Activated CD8-positive, alpha-beta memory T cell treated with anti-CD3 and anti-CD28 coated beads for 4 hours (primary cell): ENCODE measurements at regions not wholly inside any gene's neighbourhood (a gene's known extent, or its start where the extent isn't known, plus 50 kb on each side); places are given as distances from the start of the nearest gene placed in this dataset.

ENCODE experiments used
- DNase-seq, 2 donors: peaks; one replicate each; pipeline ENCODE4 v3.0.0-alpha.2; 2020; ENCODE audit warnings: low read depth in 2 of 2

DNA sequence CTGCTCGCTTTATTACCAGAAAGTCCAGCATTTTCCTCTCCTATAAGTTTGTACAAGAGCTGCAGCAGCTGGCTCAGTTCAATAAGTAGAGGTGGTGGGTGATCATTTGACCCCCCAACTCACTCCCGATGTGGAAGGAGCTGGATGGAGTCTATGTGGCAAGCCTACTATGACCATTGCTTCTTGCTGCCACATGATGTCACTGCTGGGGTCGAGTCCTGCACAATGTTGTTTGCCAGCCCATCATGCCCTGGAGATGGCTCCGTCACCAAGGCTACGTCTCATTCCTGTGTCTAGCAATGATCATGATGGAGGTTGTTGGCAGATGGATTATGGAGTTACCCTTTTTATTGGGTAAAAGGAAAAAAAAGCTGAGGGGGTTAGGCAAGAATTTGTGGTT lies 266.3 kb downstream of the PSAT1 start:
- no peak for DNase-seq

DNA sequence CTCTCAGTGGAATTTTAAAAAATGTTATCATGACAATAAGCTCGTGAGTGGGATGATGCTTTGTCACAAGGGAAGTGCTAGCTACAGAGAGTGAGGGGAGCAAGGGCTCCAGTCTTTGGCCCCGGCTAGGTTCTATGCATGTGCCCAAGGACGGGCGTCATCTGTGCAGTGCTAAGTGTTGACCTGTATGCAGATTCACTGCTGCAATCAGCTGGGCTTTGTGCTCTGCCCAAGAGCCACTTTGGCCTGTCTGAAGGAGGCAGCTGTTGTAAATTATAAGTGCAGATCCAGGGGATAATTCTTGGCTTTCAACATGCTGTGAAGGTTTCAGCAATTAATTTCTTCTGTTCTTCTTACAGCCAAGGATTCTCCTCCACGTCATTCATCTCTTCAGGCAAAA lies 268.6 kb downstream of the PSAT1 start:
- DNase-seq = no peak

DNA sequence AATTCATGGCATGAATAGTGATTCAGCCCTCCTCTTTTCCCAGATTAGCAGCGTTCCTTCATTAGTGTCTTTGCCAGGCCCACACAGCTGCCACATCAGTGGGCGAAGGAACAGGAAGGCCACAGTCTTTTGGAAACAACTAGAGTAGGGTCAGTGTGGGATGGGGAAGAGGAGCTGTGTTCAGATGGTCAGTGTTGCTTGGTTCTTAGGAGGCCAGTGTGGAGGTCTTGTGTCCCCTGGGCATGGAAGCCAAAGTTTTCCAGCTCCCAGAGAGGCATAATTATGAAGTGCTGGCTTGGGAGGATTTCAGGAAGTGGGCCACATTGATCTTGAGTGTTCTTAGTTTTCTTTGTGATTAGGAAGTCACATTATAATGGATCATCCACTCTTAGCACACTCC lies 269.6 kb downstream of the PSAT1 start:
- no peak for DNase-seq

DNA sequence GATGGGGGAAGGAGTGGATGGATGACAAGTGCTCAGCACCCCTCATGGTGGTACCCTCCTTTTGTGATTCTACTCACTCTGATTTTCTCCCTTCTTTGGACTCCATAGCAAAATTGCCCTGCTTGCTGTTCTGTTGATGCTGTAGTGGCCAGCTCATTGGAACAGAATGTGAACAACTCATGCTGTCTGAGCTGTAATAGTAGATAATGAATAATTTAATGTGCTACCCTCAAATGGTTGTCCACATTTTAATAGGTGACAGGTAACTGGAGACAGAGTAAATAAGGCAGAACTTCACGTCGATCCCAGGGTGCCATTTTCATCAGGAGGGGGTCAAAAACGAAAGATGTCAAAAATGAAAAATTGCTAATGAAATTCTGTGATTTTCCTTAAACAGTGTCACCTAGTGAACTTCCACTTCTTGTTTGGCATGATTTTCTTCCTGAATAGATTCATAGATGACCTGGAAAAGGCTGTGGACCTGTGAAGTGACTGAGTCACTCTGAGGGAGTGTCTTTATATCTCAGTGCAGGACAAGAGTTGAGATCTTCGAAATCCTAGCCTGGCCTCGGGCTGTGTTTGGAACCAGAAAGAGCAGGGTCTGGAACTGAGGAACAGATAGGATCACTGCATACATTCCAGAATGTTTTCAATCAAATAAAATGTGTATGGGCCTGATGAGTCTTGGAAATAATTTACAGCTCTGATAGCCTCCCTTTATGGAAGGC lies 270.2 kb downstream of the PSAT1 start:
- no peak for DNase-seq

DNA sequence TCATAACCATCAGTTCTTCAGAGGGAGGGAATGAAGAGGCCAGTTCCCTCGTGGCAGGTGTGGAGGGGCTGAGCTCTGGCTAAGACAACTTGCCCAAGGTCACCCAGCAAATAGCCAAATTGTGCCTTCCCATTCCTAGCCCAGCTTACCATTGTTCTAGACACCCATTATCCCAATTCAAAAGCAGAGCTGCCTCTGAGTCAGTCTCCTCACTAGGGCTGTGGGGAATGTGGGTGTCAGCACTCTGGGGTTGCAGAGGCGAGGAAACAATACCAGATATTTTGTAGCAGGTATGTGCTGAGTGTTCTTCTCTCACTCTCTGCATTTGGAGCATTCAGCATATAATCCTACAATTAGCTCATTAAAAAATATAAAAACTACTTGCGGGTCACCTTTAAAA lies 270.8 kb downstream of the PSAT1 start:
- DNase-seq = no peak

GRCh38 chr9:78568774-78569173 lies 271.8 kb downstream of the PSAT1 start:
- DNase-seq = no peak

DNA sequence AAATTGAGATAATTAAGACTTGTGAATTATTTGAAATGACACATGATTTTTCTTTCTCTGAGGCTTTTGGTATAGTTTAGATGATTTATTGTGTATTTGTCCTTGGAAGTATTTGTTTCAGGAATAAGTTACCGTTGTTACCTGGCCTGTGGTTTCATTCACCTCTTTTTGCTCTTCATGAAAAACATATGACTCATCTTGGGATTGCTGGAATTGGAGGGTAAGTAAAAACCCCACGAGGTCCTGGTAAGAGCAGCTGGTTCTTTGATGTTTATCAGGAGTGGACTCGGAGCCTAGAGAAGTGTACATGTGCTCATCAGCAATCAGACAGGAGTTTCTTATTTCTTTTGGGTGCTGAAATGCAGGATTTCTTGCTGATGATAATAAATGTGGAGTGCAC lies 275.3 kb downstream of the PSAT1 start:
- DNase-seq = no peak

DNA sequence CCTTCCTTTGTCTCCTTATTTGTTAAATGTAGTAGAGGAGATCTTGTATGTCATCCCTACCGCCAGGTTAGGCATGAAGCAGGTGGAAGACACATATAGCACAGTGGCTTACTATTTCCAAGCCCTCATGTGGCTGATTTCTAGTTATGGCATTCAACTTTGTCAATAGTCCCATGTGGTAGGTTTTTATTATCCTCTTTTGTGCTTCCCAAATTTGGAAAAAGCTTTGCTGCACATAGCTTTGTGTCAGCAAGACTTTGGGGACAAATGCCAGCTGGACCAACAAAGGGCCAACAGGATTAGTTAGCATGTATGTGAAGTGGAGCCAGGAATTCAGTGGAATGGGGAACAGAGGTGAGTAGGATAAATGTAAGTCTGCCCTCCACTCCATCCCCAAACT lies 276.3 kb downstream of the PSAT1 start:
- no peak for DNase-seq

DNA sequence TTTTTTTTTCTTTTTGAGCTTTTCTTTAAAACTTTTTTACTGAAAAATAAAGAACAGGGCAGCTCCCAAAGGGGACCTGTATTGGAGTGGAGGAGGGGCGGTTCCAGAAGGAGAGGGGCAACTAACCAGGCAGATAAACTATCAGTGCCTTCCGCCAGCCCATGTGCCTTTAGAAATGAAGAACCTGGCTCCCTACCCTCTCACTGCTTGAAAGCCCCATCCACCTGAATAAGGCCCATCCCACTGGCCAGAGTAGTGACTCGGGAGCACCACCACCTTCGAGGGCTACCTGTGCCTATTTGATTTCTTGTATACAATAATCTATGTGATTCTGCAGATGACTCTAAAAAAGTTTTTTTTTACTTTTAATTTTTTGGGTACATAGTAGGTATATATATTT lies 276.7 kb downstream of the PSAT1 start:
- DNase-seq = no peak

- no peak for DNase-seq
Observed at GRCh38 chr9:78574354-78575045, 277.6 kb downstream of the PSAT1 start.

GRCh38 chr9:78575081-78575480 lies 278.2 kb downstream of the PSAT1 start:
- no peak for DNase-seq

DNA sequence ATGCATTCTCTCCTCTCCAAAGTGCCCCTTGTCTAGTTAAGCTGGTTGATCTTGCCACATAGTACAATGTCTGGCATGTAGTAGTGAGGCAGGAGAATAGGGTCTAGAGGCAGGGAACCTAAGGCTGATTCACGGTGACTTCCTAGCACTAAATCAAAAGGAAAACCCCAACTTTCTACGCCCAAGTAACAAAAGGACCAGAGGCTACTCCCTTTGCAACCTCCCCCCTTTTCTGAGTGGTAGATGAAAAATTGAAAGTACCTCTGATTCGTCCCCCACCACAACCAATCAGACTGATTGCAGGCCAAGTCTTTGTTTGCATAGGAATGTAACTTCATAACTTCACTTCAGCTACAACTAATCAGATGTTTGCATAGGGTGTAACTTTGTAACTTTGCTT lies 278.8 kb downstream of the PSAT1 start:
- no peak for DNase-seq

- DNase-seq = no peak
Observed at GRCh38 chr9:78577156-78577906, 280.4 kb downstream of the PSAT1 start.

- DNase-seq = no peak
Observed at GRCh38 chr9:78578072-78578471, 281.1 kb downstream of the PSAT1 start.

GRCh38 chr9:78582821-78583220 lies 285.9 kb downstream of the PSAT1 start:
- DNase-seq = no peak

DNA sequence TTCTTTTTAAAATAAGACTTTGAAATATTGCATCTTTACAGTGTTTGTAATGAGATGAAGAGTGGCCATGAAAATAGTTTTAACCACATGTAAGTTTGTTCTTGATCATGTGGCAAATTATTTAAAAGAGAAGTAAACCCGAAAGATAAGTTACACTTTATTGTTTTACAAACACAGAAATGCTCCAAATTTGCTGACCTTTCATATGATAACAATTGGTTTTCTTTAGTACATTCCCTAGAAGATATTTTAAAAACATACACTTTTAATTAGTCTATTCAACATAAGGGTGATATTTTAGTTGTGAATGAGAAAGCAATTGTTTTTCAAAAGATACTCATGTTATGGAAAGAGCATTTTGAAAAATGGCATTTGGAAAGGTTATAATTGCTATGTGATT lies 287.7 kb downstream of the PSAT1 start:
- no peak for DNase-seq

- no peak for DNase-seq
Observed at GRCh38 chr9:78585909-78586308, 289.0 kb downstream of the PSAT1 start.

DNA sequence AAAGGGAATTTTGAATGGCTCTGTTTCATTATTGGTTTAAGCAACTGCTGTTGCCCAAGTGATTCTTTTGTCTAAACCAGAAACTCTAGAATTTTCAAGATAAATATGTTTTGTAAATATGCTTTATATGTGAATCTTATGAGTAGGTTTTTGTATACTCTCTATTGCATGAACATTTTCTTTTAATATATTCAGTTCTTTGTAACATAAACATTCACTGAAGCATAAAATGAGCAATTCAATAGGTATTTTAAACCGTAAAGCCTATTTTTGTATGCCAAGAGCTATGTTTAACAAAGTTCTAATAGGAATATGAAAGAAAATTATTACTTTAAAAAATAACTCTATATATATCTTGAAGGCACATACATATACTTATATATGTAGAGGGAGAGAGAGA lies 293.1 kb downstream of the PSAT1 start:
- DNase-seq = no peak

DNA sequence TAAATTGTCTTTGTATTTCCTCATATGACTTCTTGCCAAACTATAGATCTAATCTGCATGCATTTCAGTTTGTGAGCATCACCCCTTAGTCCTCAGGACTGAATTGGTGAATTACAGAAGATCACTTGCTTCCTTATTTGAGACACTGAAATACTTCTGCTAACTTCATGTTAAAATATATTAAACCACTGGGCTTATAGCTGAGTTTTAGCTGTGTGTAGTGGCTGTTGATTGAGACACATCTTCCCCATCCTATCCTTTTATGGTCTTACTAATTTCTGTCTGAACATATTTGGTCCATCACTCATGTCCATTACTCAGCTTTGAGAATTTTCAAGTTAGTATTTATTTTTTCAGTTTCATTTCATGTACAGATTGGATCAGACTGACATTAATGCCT lies 295.9 kb downstream of the PSAT1 start:
- DNase-seq = no peak

GRCh38 chr9:78595200-78595945 lies 298.4 kb downstream of the PSAT1 start:
- DNase-seq = no peak

DNA sequence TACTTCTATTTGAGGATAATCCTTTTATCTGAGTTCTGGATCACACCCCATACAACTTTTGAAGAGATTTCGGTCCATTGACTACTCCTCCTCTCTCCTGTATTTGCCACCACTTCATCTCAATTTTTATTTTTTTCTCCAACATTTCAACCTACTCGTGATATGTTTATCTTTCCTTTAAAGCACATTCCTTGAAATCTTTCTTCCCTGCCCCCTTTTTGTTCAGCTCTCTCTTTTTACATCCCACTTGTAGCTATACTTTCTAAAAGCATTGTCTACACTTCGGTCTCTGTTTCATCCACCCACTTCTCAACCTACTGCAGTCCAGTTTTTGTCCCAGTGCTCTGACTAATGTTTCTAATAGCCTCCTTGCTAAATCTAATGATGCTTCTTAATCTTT lies 299.4 kb downstream of the PSAT1 start:
- no peak for DNase-seq

DNA sequence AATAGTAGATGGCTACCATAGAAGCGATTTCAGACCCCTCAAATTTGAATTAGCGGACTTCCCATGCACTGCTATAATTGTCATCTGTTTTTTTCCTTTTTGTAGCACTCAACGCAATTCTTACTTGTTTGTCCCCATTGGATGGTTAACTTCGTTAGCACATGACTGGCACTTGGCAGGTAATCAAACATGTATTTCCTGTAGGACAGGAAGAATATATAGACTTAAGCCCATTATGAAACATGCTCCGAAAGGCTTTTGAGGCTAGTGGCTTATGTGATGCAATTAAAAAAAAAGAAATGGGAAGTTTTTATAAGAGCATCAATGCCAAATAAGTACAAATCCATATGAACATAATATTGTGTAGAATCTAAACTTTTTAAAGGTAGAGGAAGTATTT lies 301.2 kb downstream of the PSAT1 start:
- no peak for DNase-seq
